H9 (cell line): ENCODE measurements at regions not wholly inside any gene's neighbourhood (a gene's known extent, or its start where the extent isn't known, plus 50 kb on each side); places are given as distances from the start of the nearest gene placed in this dataset.

Experiments used
- DNase-seq: peaks from one replicate; pipeline ENCODE4 v3.0.0-alpha.2; 2017
- H2AFZ ChIP-seq: one replicate; pipeline ENCODE4 v1.6.1; 2013; ENCODE audit warnings: mild to moderate bottlenecking, low read length, control low read depth, moderate library complexity
- H2AK5ac ChIP-seq: 2 replicates; pipeline ENCODE4 v1.6.1; 2013; ENCODE audit warnings: low read length, control low read depth, mixed read lengths; ENCODE audit not compliant: insufficient read length
- H2BK120ac ChIP-seq: one replicate; pipeline ENCODE4 v1.6.1; 2013; ENCODE audit warnings: low read depth, mild to moderate bottlenecking, low read length, control low read depth, inconsistent platforms; ENCODE audit not compliant: poor library complexity, severe bottlenecking
- H2BK12ac ChIP-seq: 2 replicates; pipeline ENCODE4 v1.6.1; 2013; ENCODE audit warnings: low read length, control low read depth, mixed read lengths, low read depth; ENCODE audit not compliant: insufficient read length
- H2BK15ac ChIP-seq: 2 replicates; pipeline ENCODE4 v1.6.1; 2013; ENCODE audit warnings: low read depth, low read length, control low read depth
- H2BK20ac ChIP-seq: one replicate; pipeline ENCODE4 v1.6.1; 2013; ENCODE audit warnings: low read depth, mild to moderate bottlenecking, low read length, control low read depth, inconsistent platforms; ENCODE audit not compliant: poor library complexity, severe bottlenecking
- H2BK5ac ChIP-seq: 2 replicates; pipeline ENCODE4 v1.6.1; 2013; ENCODE audit warnings: low read length, control low read depth, mixed read lengths; ENCODE audit not compliant: insufficient read length
- H3K14ac ChIP-seq: 2 replicates; pipeline ENCODE4 v1.6.1; 2013; ENCODE audit warnings: low read length, control low read depth; ENCODE audit not compliant: insufficient read depth
- H3K18ac ChIP-seq: 2 replicates; pipeline ENCODE4 v1.6.1; 2013; ENCODE audit warnings: low read depth, mild to moderate bottlenecking, mixed read lengths, low read length, control low read depth; ENCODE audit not compliant: insufficient read length
- H3K23ac ChIP-seq: 2 replicates; pipeline ENCODE4 v1.6.1; 2013; ENCODE audit warnings: low read length, control low read depth, mixed read lengths, low read depth; ENCODE audit not compliant: insufficient read length
- H3K23me2 ChIP-seq: 2 replicates; pipeline ENCODE4 v1.6.1; 2013; ENCODE audit warnings: low read depth, mild to moderate bottlenecking, mixed read lengths, low read length, control low read depth; ENCODE audit not compliant: insufficient read length, poor library complexity, severe bottlenecking
- H3K27ac ChIP-seq: 2 replicates; pipeline ENCODE4 v1.5.1; 2013; ENCODE audit warnings: low read length, control low read depth, mixed read lengths, low read depth; ENCODE audit not compliant: insufficient read length
- H3K27me3 ChIP-seq: 2 replicates; pipeline ENCODE4 v1.6.1; 2013; ENCODE audit warnings: low read length, control low read depth, inconsistent platforms; ENCODE audit not compliant: insufficient read depth
- H3K4ac ChIP-seq: 2 replicates; pipeline ENCODE4 v1.6.1; 2013; ENCODE audit warnings: low read depth, mild to moderate bottlenecking, control low read depth, inconsistent platforms, low read length, moderate library complexity
- H3K4me1 ChIP-seq: 2 replicates; pipeline ENCODE4 v1.6.1; 2013; ENCODE audit warnings: low read length, control low read depth, inconsistent platforms; ENCODE audit not compliant: insufficient read depth
- H3K4me2 ChIP-seq: 2 replicates; pipeline ENCODE4 v1.6.1; 2013; ENCODE audit warnings: low read length, control low read depth, mixed read lengths; ENCODE audit not compliant: insufficient read length, insufficient read depth
- H3K56ac ChIP-seq: 2 replicates; pipeline ENCODE4 v1.6.1; 2013; ENCODE audit warnings: low read depth, mild to moderate bottlenecking, mixed read lengths, low read length, control low read depth; ENCODE audit not compliant: insufficient read length
- H3K79me1 ChIP-seq: 2 replicates; pipeline ENCODE4 v1.6.1; 2013; ENCODE audit warnings: low read depth, mild to moderate bottlenecking, moderate library complexity, low read length, control low read depth, inconsistent platforms; ENCODE audit not compliant: insufficient read depth, poor library complexity, severe bottlenecking
- H3K79me2 ChIP-seq: 2 replicates; pipeline ENCODE4 v1.6.1; 2013; ENCODE audit warnings: low read length, control low read depth, inconsistent platforms; ENCODE audit not compliant: insufficient read depth
- H3K9ac ChIP-seq: 2 replicates; pipeline ENCODE4 v1.6.1; 2013; ENCODE audit warnings: low read length, control low read depth, mixed read lengths; ENCODE audit not compliant: insufficient read length; ENCODE audit errors: extremely low read depth
- H3K9me3 ChIP-seq: one replicate; pipeline ENCODE4 v1.6.1; 2013; ENCODE audit warnings: low read depth, low read length, inconsistent platforms; ENCODE audit not compliant: control insufficient read depth
- H3T11ph ChIP-seq: one replicate; pipeline ENCODE4 v1.6.1; 2013; ENCODE audit warnings: mild to moderate bottlenecking, low read length, control low read depth, inconsistent platforms
- H4K20me1 ChIP-seq: one replicate; pipeline ENCODE4 v1.6.1; 2013; ENCODE audit not compliant: control insufficient read depth, insufficient read length, insufficient read depth
- H4K5ac ChIP-seq: 2 replicates; pipeline ENCODE4 v1.6.1; 2013; ENCODE audit warnings: low read depth, mild to moderate bottlenecking, mixed read lengths, low read length, control low read depth; ENCODE audit not compliant: insufficient read length
- H4K8ac ChIP-seq: replicated peaks from 2 replicates; pipeline ENCODE4 v1.6.1; 2013; ENCODE audit warnings: low read length, control low read depth, mixed read lengths, low read depth; ENCODE audit not compliant: insufficient read length
- H4K91ac ChIP-seq: 2 replicates; pipeline ENCODE4 v1.6.1; 2013; ENCODE audit warnings: low read depth, mild to moderate bottlenecking, moderate library complexity, mixed read lengths, low read length, control low read depth; ENCODE audit not compliant: insufficient read length
- H3K27ac Mint-ChIP-seq, 3 experiments: 2 replicates in 2 of 3; 3 replicates in 1 of 3; pipeline ENCODE4 v1.8.0; 2020 to 2021; ENCODE audit warnings: mixed read lengths in 3 of 3, mild to moderate bottlenecking in 1 of 3, moderate library complexity in 1 of 3
- H3K27me3 Mint-ChIP-seq: 2 replicates; pipeline ENCODE4 v1.8.0; 2021; ENCODE audit warnings: low read depth, mild to moderate bottlenecking, moderate library complexity, mixed read lengths
- H3K36me3 Mint-ChIP-seq, 3 experiments: 2 replicates in 2 of 3; 3 replicates in 1 of 3; pipeline ENCODE4 v1.8.0; 2020 to 2021; ENCODE audit warnings: low read depth in 3 of 3, mixed read lengths in 3 of 3; ENCODE audit not compliant: insufficient read depth in 1 of 3
- H3K4me1 Mint-ChIP-seq, 2 experiments: 2 replicates each; pipeline ENCODE4 v1.8.0; 2020; ENCODE audit warnings: mixed read lengths in 2 of 2
- H3K4me3 Mint-ChIP-seq, 2 experiments: 2 replicates in 1 of 2; 3 replicates in 1 of 2; pipeline ENCODE4 v1.8.0; 2020 to 2021; ENCODE audit warnings: mild to moderate bottlenecking in 2 of 2, mixed read lengths in 2 of 2, moderate library complexity in 1 of 2
- H3K9me3 Mint-ChIP-seq, 2 experiments: 2 replicates in 1 of 2; 3 replicates in 1 of 2; pipeline ENCODE4 v1.8.0; 2020; ENCODE audit warnings: mild to moderate bottlenecking in 2 of 2, mixed read lengths in 2 of 2, moderate library complexity in 1 of 2
- WGBS: extraction: QIAGEN DNeasy Blood & Tissue Kit; methylation state at CpG from one replicate; pipeline ENCODE4 v1.1.7; 2013; ENCODE audit warnings: missing lambda C conversion rate, low lambda C conversion rate, mixed read lengths; ENCODE audit not compliant: insufficient read length; ENCODE audit errors: extremely low coverage; 5-methylcytosine and 5-hydroxymethylcytosine counted together
- TF ChIP-seq, protein P1 (sequence below): fragments of 200-600 bp; sonication (generic); conservative IDR thresholded peaks from 3 replicates; pipeline ENCODE4 v1.8.0; 2021; ENCODE audit warnings: antibody characterized with exemption, mild to moderate bottlenecking

GRCh38 chr2:181320638-181321037, 136.5 kb upstream of the ITGA4 start:
- H3K18ac ChIP-seq = no peak overlapping the region
- DNase-seq = no peak
- H3K27ac ChIP-seq = no peak overlapping the region
- no peaks in the 10 kb centered on the region for H4K20me1 ChIP-seq
- Mint-ChIP-seq H3K27ac (no peak overlapping the region), H3K9me3 (no peaks in the 10 kb centered on the region), H3K36me3 (no peaks in the 10 kb centered on the region), H3K27me3 (no peaks in the 10 kb centered on the region), H3K4me1 (peaks cover 15 to 16% of the 10 kb centered on the region in 2 experiments), H3K4me3 (no peak overlapping the region)
- H2BK12ac ChIP-seq = no peak overlapping the region
- no peak overlapping the region for H3K4ac ChIP-seq
- no peak overlapping the region for H4K91ac ChIP-seq
- no peak overlapping the region for H3T11ph ChIP-seq
- no peak overlapping the region for H2AFZ ChIP-seq
- no peak overlapping the region for H2BK15ac ChIP-seq
- no peaks in the 10 kb centered on the region for H3K9me3 ChIP-seq
- H3K79me2 ChIP-seq = no peaks in the 10 kb centered on the region
- no peak overlapping the region for H3K9ac ChIP-seq
- WGBS = no CpG with 5 or more reads among the region's 2 CpGs
- H3K23ac ChIP-seq = no peak overlapping the region
- H2BK20ac ChIP-seq = no peak overlapping the region
- no peak overlapping the region for H2BK120ac ChIP-seq
- H3K4me2 ChIP-seq = no peak overlapping the region
- H3K14ac ChIP-seq = no peak overlapping the region
- no peaks in the 10 kb centered on the region for H3K27me3 ChIP-seq
- TF ChIP-seq, protein P1, sequence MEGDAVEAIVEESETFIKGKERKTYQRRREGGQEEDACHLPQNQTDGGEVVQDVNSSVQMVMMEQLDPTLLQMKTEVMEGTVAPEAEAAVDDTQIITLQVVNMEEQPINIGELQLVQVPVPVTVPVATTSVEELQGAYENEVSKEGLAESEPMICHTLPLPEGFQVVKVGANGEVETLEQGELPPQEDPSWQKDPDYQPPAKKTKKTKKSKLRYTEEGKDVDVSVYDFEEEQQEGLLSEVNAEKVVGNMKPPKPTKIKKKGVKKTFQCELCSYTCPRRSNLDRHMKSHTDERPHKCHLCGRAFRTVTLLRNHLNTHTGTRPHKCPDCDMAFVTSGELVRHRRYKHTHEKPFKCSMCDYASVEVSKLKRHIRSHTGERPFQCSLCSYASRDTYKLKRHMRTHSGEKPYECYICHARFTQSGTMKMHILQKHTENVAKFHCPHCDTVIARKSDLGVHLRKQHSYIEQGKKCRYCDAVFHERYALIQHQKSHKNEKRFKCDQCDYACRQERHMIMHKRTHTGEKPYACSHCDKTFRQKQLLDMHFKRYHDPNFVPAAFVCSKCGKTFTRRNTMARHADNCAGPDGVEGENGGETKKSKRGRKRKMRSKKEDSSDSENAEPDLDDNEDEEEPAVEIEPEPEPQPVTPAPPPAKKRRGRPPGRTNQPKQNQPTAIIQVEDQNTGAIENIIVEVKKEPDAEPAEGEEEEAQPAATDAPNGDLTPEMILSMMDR = no peak
- H3K23me2 ChIP-seq = no peaks in the 10 kb centered on the region
- no peak overlapping the region for H3K56ac ChIP-seq
- H3K79me1 ChIP-seq = no peaks in the 10 kb centered on the region
- H4K8ac ChIP-seq = no peak overlapping the region
- H2BK5ac ChIP-seq = no peak overlapping the region
- no peak overlapping the region for H4K5ac ChIP-seq
- H2AK5ac ChIP-seq = no peak overlapping the region
- H3K4me1 ChIP-seq = peaks cover 6% of the 10 kb centered on the region; the same call in 1 of the 2 replicates
